Right lobe of liver (tissue), 4 donors: ENCODE measurements at regions not wholly inside any gene's neighbourhood (a gene's known extent, or its start where the extent isn't known, plus 50 kb on each side); places are given as distances from the start of the nearest gene placed in this dataset.

Experiments
- CTCF ChIP-seq, 4 donors: fragments of 200-600 bp in 3 of 4; fragments of 450-650 bp in 1 of 4; IDR thresholded peaks; one replicate each; pipeline versions ENCODE4 v1.5.1 to v1.8.0; 2016 to 2022; ENCODE audit warnings: antibody characterized with exemption in 4 of 4, mild to moderate bottlenecking in 2 of 4
- POLR2A ChIP-seq: fragments of 450-650 bp; IDR thresholded peaks from one replicate; pipeline ENCODE4 v1.6.1; 2017; ENCODE audit warnings: antibody characterized with exemption, mild to moderate bottlenecking
- donor health status: DM: no; HTN: no; CAD: no.
- donor health status: DM: no; HTN: no; CAD: no.
- donor health status: DM: no; HTN: yes; CAD: no.

DNA sequence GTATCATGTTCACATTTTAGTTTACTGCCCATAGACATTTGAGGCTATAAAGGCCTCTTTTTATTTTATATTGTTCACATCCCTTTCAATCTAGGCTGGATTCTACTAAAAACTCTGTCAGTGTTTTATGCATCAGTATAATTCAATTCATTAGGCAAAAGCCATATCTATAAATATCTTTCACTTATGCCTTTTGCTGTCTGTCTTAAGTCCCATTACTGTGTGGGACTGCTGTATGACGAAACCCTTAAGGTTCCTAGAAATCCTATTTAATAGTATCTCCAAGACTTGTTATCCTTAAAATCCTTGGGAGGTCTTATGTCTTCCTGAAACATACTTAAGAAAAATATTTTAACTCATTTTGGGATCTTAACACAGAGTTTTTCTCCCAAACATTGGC, 139.2 kb downstream of the HGF start:
- TF ChIP-seq POLR2A, result no peak
- no peak for TF ChIP-seq CTCF (IDR thresholded peaks at IDR 0.05)
